ENCODE measurements at regions not wholly inside any gene's neighbourhood (a gene's known extent, or its start where the extent isn't known, plus 50 kb on each side); places are given as distances from the start of the nearest gene placed in this dataset.

- H3K9me3 ChIP-seq, result no peaks in the 10 kb centered on the region
- H3K36me3 ChIP-seq, result no peaks in the 10 kb centered on the region
These were observed 559.0 kb upstream of the ADARB2 start for GRCh38 chr10:2296179-2296891.

GRCh38 chr10:2294739-2295138, 557.4 kb upstream of the ADARB2 start:
- H3K4me3 ChIP-seq, result no peak overlapping the region
- 59 to 71% methylated on average over 8 of the region's 8 CpGs for WGBS, 2 donors

More at GRCh38 chr10:2296179-2296891, 559.0 kb upstream of the ADARB2 start:
- Histone ChIP-seq H3K4me3 (no peak overlapping the region), H3K27ac (no peak overlapping the region), H3K4me1 (no peaks in the 10 kb centered on the region), H3K27me3 (no peaks in the 10 kb centered on the region)
- intact Hi-C loops (cut with DNase I), result no loop called here
- TF ChIP-seq POLR2AphosphoS5 (IDR thresholded peaks at IDR 0.05), result no peak
- TF ChIP-seq CTCF (IDR thresholded peaks at IDR 0.05), result no peak
- no peak for TF ChIP-seq POLR2A (IDR thresholded peaks at IDR 0.05)
- TF ChIP-seq EP300 (IDR thresholded peaks at IDR 0.05), result no peak
- 90 to 94% methylated on average over 6 of the region's 6 CpGs for WGBS, 2 donors
- DNase-seq, result no peak

GRCh38 chr10:2284071-2284470, 546.7 kb upstream of the ADARB2 start:
- no peak for TF ChIP-seq CTCF (IDR thresholded peaks at IDR 0.05)
- no peak for DNase-seq
- Histone ChIP-seq H3K4me1 (no peaks in the 10 kb centered on the region), H3K27me3 (no peaks in the 10 kb centered on the region), H3K36me3 (no peaks in the 10 kb centered on the region), H3K9me3 (peaks cover 0 to 3% (median 0%) of the 10 kb centered on the region in 4 donors), H3K4me3 (no peak overlapping the region), H3K27ac (no peak overlapping the region)
- WGBS, 2 donors, result 66 to 72% methylated on average over 12 of the region's 12 CpGs
- intact Hi-C loops (cut with DNase I), result no loop called here

More at GRCh38 chr10:2294739-2295138, 557.4 kb upstream of the ADARB2 start:
- no peaks in the 10 kb centered on the region for H3K27me3 ChIP-seq
- H3K4me1 ChIP-seq, result no peaks in the 10 kb centered on the region
- H3K9me3 ChIP-seq, result no peaks in the 10 kb centered on the region
- H3K27ac ChIP-seq, result no peak overlapping the region
- intact Hi-C loops (cut with DNase I), result no loop called here
- TF ChIP-seq POLR2AphosphoS5 (IDR thresholded peaks at IDR 0.05) (no peak), CTCF (IDR thresholded peaks at IDR 0.05) (no peak), EP300 (IDR thresholded peaks at IDR 0.05) (no peak), POLR2A (IDR thresholded peaks at IDR 0.05) (no peak)
- DNase-seq, result no peak
- H3K36me3 ChIP-seq, result no peaks in the 10 kb centered on the region

GRCh38 chr10:2282202-2282601, 544.9 kb upstream of the ADARB2 start:
- Histone ChIP-seq H3K9me3 (no peaks in the 10 kb centered on the region), H3K36me3 (no peaks in the 10 kb centered on the region), H3K4me1 (no peaks in the 10 kb centered on the region), H3K27me3 (no peaks in the 10 kb centered on the region), H3K27ac (no peak overlapping the region), H3K4me3 (no peak overlapping the region)
- TF ChIP-seq POLR2A (IDR thresholded peaks at IDR 0.05), result no peak
- intact Hi-C loops (cut with DNase I), result no loop called here
- WGBS, 2 donors, result 58 to 63% methylated on average over 7 of the region's 7 CpGs
- no peak for DNase-seq

- no peak for DNase-seq
- Histone ChIP-seq H3K36me3 (no peaks in the 10 kb centered on the region), H3K27me3 (no peaks in the 10 kb centered on the region), H3K27ac (no peak overlapping the region), H3K9me3 (no peaks in the 10 kb centered on the region), H3K4me3 (no peak overlapping the region), H3K4me1 (no peaks in the 10 kb centered on the region)
- 88 to 92% methylated on average over 5 of the region's 5 CpGs for WGBS, 2 donors
- intact Hi-C loops (cut with DNase I), result no loop called here
- TF ChIP-seq EP300 (IDR thresholded peaks at IDR 0.05), result no peak
- TF ChIP-seq POLR2A (IDR thresholded peaks at IDR 0.05), result no peak
- TF ChIP-seq CTCF (IDR thresholded peaks at IDR 0.05), result no peak
- TF ChIP-seq POLR2AphosphoS5 (IDR thresholded peaks at IDR 0.05), result no peak
These were observed 543.5 kb upstream of the ADARB2 start for GRCh38 chr10:2280713-2281300.

Measured in sigmoid colon (tissue), 6 donors.